Stomach (tissue), 8 donors: ENCODE measurements at regions not wholly inside any gene's neighbourhood (a gene's known extent, or its start where the extent isn't known, plus 50 kb on each side); places are given as distances from the start of the nearest gene placed in this dataset.
A peak's percentile ranks its signal among the peaks of the same experiment; 100 is the strongest.

ENCODE experiments used
- DNase-seq, 2 donors: peaks; one replicate each; pipeline versions ENCODE4 v3.0.0 to v3.0.0-alpha.2; 2013 to 2019
- H3K27ac ChIP-seq, 5 donors: fragments of 200-600 bp in 4 of 5; sonication (generic) in 4 of 5; one replicate each; pipeline ENCODE4 v1.5.1; 2013 to 2019; ENCODE audit warnings: mild to moderate bottlenecking in 1 of 5, moderate library complexity in 1 of 5
- H3K27me3 ChIP-seq, 3 donors: fragments of 200-600 bp; sonication (generic); one replicate each; pipeline ENCODE4 v1.5.1; 2017 to 2019; ENCODE audit warnings: mixed run types in 1 of 3
- H3K36me3 ChIP-seq, 4 donors: fragments of 200-600 bp; sonication (generic); 1 replicate in 3 of 4; 2 replicates in 1 of 4; pipeline ENCODE4 v1.5.1; 2016 to 2019
- H3K4me1 ChIP-seq, 4 donors: fragments of 200-600 bp; sonication (generic); one replicate each; pipeline ENCODE4 v1.5.1; 2016 to 2019
- H3K4me3 ChIP-seq, 4 donors: fragments of 200-600 bp; sonication (generic) in 3 of 4; one replicate each; pipeline ENCODE4 v1.5.1; 2016 to 2019; ENCODE audit warnings: mild to moderate bottlenecking in 1 of 4
- H3K9me3 ChIP-seq, 4 donors: fragments of 200-600 bp; sonication (generic); one replicate each; pipeline ENCODE4 v1.5.1; 2016 to 2019
- CTCF ChIP-seq, 7 experiments: fragments of 450-650 bp in 4 of 7; fragments of 200-600 bp in 3 of 7; sonication (generic) in 3 of 7; IDR thresholded peaks; one replicate each; pipeline ENCODE4 v1.5.1; 2016 to 2019; ENCODE audit warnings: antibody characterized with exemption in 7 of 7, control low read depth in 2 of 7, mild to moderate bottlenecking in 1 of 7
- EP300 ChIP-seq: sonication (generic); formaldehyde crosslinking; IDR thresholded peaks from one replicate; pipeline ENCODE4 v1.6.1; 2017; ENCODE audit warnings: antibody characterized with exemption
- POLR2A ChIP-seq, 4 donors: fragments of 450-650 bp; IDR thresholded peaks; one replicate each; pipeline ENCODE4 v1.6.1; 2016; ENCODE audit warnings: antibody characterized with exemption in 4 of 4, control low read depth in 2 of 4, mild to moderate bottlenecking in 1 of 4, moderate library complexity in 1 of 4
- POLR2AphosphoS5 ChIP-seq, 3 donors: sonication (generic); formaldehyde crosslinking; IDR thresholded peaks; one replicate each; pipeline ENCODE4 v1.6.1; 2016; ENCODE audit warnings: antibody characterized with exemption in 3 of 3
- WGBS, 5 donors: extraction: QIAGEN DNeasy Blood & Tissue Kit in 3 of 5; methylation state at CpG; one replicate each; pipeline versions ENCODE4 v1.1.5 to v1.1.7; 2013 to 2018; 5-methylcytosine and 5-hydroxymethylcytosine counted together
- intact Hi-C: fragments of 100-400 bp; cut with DNase I; formaldehyde crosslinking; loops from one replicate; pipeline ENCODE4 v1.15.1; 2023; ENCODE audit warnings: low total_unique reads
- donor health status: healthy with polysubstance abuse.
- donor health status: Bipolar disorder and iron deficiency.
- donor health status: healthy.

- Histone ChIP-seq H3K4me1 (no peaks in the 10 kb centered on the region), H3K36me3 (no peaks in the 10 kb centered on the region), H3K4me3 (no peak overlapping the region), H3K27me3 (no peaks in the 10 kb centered on the region), H3K27ac (no peak overlapping the region), H3K9me3 (no peaks in the 10 kb centered on the region)
- intact Hi-C loops, result no loop called here
- 88 to 99% (median 94%) methylated on average over 5 to 6 of the region's 6 CpGs for WGBS, 5 donors
- no peak for TF ChIP-seq POLR2AphosphoS5 (IDR thresholded peaks at IDR 0.05)
- no peak for TF ChIP-seq EP300
- no peak for TF ChIP-seq CTCF (IDR thresholded peaks at IDR 0.05)
- TF ChIP-seq POLR2A (IDR thresholded peaks at IDR 0.05), result no peak
- no peak for DNase-seq
Measured at GRCh38 chr9:82729141-82729540, 333.8 kb downstream of the RASEF start.

GRCh38 chr9:82729991-82730589, 332.9 kb downstream of the RASEF start:
- 61 to 81% (median 71%) methylated on average over 1 of the region's 1 CpG for WGBS, 5 donors
- Histone ChIP-seq H3K27ac (no peak overlapping the region), H3K4me1 (no peaks in the 10 kb centered on the region), H3K27me3 (no peaks in the 10 kb centered on the region), H3K4me3 (no peak overlapping the region), H3K36me3 (no peaks in the 10 kb centered on the region), H3K9me3 (no peaks in the 10 kb centered on the region)
- no peak for TF ChIP-seq POLR2AphosphoS5 (IDR thresholded peaks at IDR 0.05)
- TF ChIP-seq EP300, result no peak
- no peak for TF ChIP-seq CTCF (IDR thresholded peaks at IDR 0.05)
- intact Hi-C loops, result no loop called here
- DNase-seq, result no peak

GRCh38 chr9:82732928-82733327, 330.0 kb downstream of the RASEF start:
- DNase-seq, result peak in 1 of 2 donors; percentile 20
- 57 to 64% (median 58%) methylated on average over 3 of the region's 3 CpGs for WGBS, 5 donors
- intact Hi-C loops, result no loop called here
- no peak for TF ChIP-seq EP300
- TF ChIP-seq POLR2AphosphoS5 (IDR thresholded peaks at IDR 0.05), result no peak
- TF ChIP-seq POLR2A (IDR thresholded peaks at IDR 0.05), result no peak
- no peak for TF ChIP-seq CTCF (IDR thresholded peaks at IDR 0.05)
- Histone ChIP-seq H3K27ac (no peak overlapping the region), H3K4me1 (no peaks in the 10 kb centered on the region), H3K9me3 (no peaks in the 10 kb centered on the region), H3K4me3 (no peak overlapping the region), H3K27me3 (no peaks in the 10 kb centered on the region), H3K36me3 (no peaks in the 10 kb centered on the region)

GRCh38 chr9:82736126-82736525, 326.8 kb downstream of the RASEF start:
- no peak for TF ChIP-seq POLR2AphosphoS5 (IDR thresholded peaks at IDR 0.05)
- no peak for TF ChIP-seq CTCF (IDR thresholded peaks at IDR 0.05)
- no peak for TF ChIP-seq EP300
- no peak for TF ChIP-seq POLR2A (IDR thresholded peaks at IDR 0.05)
- intact Hi-C loops, result no loop called here
- WGBS, 5 donors, result 90 to 95% (median 93%) methylated on average over 4 of the region's 4 CpGs

More at GRCh38 chr9:82736126-82736525, 326.8 kb downstream of the RASEF start:
- H3K4me1 ChIP-seq, result no peaks in the 10 kb centered on the region
- no peak overlapping the region for H3K4me3 ChIP-seq
- H3K9me3 ChIP-seq, result no peaks in the 10 kb centered on the region
- no peaks in the 10 kb centered on the region for H3K36me3 ChIP-seq
- H3K27ac ChIP-seq, result no peak overlapping the region
- no peaks in the 10 kb centered on the region for H3K27me3 ChIP-seq
- no peak for DNase-seq
